KG1 (cell line): ENCODE measurements at regions not wholly inside any gene's neighbourhood (a gene's known extent, or its start where the extent isn't known, plus 50 kb on each side); places are given as distances from the start of the nearest gene placed in this dataset.

Experiments
- DNase-seq: peaks from one replicate; lab custom pipeline; 2025; lab: John Stamatoyannopoulos, UW

DNA sequence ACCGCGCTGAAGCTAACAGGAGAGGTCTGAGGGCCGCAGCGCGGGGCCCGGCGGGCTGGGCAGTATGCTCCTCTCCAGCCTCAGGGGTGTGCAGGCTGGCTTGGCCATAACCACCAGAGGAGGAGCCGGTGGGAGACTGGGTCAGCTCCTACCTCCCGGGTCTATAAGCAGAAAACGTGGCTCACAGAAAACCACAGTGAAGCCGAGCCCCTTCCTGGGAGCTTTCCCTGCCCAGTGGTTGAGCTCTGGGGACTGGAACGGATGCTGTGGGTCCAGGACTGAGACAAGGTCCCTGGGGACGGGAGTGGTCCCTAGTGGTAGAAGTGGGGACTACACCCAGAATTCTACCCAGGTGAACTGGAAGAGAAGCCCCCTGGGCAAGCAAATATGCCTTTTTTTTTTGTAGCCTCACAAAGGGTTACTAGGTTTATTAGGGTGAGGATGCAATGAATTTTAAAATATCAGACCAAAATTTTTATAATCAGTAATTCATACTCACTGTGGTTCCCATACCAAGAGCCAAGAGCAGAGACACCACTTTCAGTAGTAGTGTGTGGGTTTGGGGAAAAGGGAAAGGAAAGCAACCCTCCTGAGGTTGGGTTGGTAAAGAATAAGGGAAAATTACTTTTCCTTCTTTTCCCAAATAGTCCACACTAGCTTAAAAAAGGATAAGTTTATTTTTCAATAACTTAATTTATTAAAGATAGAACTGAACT is 67.9 kb upstream of the PRKCQ start:
- no peak for DNase-seq

- DNase-seq: no peak
Measured at GRCh38 chr10:6643962-6644361, 63.9 kb upstream of the PRKCQ start.

DNA sequence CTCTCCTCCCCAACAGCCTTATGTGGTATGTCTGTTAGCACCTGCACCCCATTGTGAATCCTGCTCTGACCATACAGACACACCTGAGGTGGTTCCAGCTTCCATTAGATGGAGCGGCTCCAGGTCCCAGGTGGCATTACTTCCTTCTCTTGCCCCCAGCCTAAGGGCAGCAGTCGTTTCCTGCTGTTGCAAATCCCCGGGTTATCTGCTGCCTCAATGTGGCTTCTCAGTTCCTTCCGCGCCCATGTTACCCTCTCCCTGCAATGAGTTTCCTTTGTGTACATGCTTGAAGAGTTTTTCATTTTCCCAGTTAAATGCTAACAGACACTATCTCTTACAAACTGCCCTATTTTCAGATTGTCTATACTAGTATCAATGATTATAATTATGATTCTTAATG is 62.8 kb upstream of the PRKCQ start:
- peak; percentile 49 for DNase-seq

GRCh38 chr10:6640433-6641040 is 60.5 kb upstream of the PRKCQ start:
- no peak for DNase-seq

DNA sequence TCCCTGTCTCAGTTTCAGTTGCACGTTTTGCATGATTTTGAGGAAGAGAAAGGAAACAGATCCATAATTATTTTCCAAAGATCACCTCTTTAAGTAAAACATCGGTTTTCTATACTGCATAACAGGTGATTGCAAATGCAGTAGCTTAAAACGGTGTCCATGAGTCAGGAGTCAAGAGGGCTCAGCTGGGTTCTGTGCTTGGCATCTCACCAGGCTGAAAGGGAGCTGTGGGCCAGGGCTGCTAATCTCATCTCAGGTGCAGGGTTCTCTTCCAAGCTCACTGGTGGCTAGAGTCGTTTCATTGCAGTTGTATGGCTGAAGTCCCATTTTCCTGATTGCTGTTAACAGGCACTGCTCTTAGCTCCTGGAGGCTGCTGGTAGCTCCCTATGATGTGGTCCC is 57.0 kb upstream of the PRKCQ start:
- no peak for DNase-seq

DNA sequence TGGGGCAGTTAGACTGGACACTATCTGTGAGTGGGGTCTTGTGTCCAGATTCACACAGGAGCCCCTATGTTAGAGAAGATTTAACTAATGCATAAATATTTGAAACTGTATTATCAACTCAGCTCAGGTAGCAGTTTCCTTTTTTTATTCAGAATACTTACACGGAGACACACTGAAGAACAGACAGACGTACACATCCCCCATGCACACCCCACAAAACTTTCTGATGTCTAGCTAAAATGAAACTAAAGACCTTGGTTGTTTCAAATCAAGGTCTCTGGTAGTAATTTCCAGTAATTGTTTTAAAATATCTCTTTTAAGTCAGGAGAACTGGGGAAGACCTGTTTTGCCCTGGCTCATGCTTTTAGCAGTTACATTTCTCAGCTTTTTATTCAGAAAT is 55.7 kb upstream of the PRKCQ start:
- DNase-seq: no peak
